ENCODE measurements at regions not wholly inside any gene's neighbourhood (a gene's known extent, or its start where the extent isn't known, plus 50 kb on each side); places are given as distances from the start of the nearest gene placed in this dataset.

- DNase-seq, result no peak
Observed at GRCh38 chr2:173419506-173419905, 64.8 kb downstream of the CDCA7 start.

DNA sequence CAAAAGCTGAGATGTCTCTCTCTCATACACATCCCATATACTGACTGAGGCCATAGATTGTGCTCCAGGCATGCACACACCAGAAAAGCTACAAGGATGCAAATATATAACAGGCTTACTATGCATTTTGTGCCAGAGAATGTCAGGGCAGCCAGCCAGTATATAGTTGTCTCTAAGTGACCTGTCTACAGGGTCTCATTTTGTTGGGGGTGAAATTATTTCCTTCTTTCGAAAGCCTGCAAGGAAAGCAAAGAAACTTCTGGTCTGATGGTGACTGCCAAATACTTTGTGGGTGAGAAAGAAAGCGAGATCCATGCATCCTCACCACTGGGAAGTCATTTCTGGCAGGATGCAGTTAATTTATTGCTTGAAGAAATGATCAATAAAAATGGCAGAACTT, 70.2 kb downstream of the CDCA7 start:
- no peak for DNase-seq

- peak; percentile 32 for DNase-seq
Observed at GRCh38 chr2:173427887-173428668, 73.4 kb downstream of the CDCA7 start.

- no peak for DNase-seq
Observed at GRCh38 chr2:173431191-173431590, 76.5 kb downstream of the CDCA7 start.

- DNase-seq, result no peak
Observed at GRCh38 chr2:173432049-173432754, 77.5 kb downstream of the CDCA7 start.

DNA sequence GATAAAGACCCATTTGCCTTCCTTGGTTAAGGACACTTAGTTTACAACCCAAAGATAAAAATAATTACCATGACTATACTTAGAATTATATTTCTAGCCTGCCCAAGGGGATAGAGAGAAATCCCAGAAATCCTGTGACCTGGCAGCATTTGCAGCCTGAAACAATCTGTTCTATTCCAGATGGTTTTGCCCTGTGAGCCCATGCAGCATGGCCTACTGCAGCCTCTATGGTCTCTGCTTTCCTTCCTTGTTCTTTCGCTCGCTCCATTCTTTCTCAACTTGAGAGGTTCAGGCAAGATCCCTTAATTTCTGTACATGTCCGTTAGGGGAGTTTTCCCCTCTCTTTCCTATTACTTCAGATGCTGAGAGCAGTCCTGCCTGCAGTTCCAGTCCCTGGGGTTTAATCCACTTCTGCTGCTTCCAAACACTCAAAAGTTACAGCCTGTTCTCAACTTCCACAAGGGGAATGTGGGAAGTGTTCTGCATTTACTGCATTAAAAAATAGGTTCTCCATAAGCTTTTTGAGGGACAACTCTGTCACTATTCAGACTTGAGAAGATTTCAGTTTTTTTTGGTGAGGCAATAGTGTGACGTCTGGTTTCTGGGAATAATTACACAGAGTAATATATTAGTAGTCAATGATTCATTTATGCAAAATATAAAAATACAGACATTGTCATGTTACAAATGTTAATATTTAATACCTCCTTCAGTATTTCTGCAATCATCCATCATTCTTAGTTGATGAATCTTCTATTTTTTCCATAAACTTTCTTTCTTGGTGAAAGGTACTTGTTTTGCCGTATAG, 80.3 kb downstream of the CDCA7 start:
- DNase-seq, result no peak

DNA sequence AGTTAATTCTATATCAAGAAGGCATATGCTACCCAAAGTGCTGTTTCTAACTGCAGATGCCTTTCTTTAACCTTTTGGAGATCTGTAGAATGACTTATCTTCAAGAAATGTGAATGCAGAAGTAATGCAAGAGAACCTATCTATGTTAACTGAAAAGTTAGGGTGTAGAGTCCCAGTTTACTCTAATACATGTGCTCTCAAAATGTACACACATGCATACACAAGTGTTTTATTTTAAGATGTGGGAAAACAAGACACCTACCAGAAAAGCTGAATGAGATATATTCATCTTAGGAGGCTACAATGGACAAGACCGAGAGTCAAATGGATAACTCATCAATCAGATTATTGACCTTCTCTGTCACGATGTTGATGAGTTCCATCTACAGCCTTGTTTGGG, 80.9 kb downstream of the CDCA7 start:
- DNase-seq, result no peak

GRCh38 chr2:173436088-173436487, 81.4 kb downstream of the CDCA7 start:
- DNase-seq, result no peak

DNA sequence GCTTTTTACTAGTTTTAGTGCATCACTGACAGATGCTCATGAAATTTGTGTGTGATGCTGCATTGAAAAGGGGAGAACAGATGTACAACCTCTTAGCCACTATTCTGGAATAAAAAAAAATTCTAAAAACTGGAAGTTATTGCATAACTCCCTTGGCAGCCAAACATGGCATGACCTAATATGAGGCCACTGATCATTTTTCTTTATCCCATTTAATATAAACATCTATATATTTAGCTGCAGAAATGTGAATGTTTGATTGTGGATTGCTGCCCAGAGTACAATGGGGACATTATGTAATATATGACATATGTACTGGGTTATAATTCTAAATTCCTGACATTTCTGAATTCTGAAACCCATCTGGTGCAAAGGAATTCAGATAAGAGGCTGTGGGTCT, 86.5 kb downstream of the CDCA7 start:
- no peak for DNase-seq

DNA sequence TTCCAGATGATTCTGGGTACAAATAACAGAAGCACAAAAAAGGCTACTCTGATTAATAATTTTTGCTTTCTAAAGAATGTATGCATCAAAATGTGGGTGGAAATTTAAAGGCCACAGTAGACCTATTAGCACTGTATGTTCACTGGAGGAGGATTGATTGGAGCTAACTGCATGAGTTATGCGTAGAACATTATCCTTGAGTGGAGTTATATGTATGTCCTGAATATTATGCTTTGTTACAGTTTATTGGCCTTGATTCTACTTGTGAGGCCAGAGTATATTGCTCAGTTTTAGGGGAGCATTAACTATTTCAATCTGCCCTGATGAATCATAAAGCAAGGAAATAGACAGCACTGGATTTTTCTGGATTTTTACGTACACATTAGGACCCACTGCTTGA, 87.9 kb downstream of the CDCA7 start:
- DNase-seq, result no peak

DNA sequence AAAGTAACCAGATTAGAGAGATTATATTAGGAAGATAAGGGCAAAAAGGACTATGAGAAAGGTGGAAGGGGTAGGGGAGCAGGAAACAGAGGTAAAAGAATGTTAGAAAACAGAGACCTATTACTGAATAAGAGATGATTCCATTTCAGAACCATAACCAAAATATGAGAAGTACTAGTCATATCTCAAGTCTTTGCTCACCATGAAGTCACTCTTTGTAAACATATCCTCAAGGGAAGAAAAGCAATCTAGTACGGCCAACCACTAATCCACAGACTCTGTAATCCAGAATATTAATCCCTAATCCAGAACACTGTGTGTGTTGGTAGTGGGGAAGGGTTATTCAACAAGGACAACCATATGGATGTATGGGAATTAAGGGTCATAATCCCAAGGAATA, 92.0 kb downstream of the CDCA7 start:
- no peak for DNase-seq

DNA sequence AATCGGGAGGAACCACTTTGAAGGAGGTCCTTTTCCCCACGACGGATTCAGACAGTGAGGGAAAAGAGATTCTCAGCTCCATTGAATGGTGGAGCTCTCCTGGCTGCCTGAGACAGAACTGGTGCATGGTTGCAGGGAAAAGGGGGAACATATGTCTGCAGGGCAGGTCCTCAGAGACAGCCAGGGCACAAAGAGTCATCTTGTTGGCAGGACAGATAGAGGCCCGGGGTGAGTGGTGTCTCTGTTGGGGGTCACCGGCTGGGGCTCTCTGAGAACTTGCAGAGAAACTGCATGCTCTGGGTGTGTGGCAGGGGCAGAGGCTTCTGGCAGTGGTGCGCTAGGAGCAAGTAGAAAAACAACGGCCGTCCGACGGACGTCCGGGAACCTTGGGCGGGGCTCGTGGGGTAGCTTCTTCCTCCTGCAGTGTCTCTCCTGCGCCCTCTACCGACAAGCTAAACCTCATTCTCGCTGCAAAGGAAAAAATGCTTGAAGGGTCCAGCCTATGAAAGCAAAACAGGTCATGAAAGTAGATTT, 94.3 kb downstream of the CDCA7 start:
- DNase-seq, result no peak

DNA sequence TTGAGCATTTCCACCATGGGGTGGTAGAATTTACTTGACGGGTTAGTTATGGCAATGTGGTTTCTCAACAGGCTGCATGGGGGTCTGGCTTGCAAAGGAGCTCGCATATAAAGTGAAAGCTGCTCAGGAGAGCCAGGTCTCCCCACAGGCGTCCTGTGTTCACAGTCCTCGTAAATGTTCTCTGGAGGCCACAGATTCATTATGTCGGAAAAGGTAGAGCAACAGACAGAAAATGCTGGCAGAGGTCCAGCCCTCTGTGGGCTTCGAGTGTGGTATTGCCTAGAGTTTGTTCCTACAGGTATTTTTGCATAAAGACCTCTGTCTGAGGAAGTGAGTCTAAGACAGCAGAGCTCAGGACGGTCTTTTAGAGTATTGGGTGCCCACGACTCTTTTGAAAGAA, 96.4 kb downstream of the CDCA7 start:
- DNase-seq, result peak; percentile 57

DNA sequence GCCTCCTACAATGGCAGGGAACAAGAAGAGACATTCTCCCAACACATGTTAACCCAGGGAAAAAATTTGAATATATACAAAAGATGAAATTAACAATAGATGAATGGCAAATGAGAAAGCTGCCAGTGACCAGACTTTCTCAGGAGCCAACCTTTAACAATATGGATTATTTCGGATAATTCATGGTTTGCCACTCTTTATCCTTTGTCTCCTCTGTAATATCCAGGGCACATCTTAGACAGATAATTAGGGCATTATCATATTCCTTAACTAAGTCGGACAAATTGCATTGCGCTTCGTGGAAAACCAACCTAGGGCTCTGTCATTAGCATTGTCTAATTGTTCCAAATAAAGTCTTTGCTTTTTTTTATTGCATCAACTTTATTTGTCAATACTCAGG, 97.3 kb downstream of the CDCA7 start:
- no peak for DNase-seq

DNA sequence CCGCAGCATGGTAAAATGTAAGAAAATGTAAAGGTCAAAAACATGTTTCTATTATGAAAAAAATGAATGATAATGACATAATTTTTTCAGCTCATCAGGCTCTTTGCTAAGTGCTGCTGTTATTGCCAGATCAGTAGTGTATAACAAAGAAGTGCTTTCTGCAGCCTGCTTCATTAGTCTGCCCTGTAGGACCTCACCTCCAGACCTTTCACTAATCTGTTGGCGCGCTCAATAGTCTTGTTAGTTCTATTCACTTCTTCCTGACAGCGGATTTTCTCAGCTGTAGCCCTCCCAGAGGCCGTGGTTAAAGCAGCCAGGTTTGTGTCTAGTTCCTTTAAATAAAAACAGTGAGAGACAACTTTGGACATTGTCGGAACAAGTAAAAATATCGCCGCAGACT, 97.7 kb downstream of the CDCA7 start:
- no peak for DNase-seq

DNA sequence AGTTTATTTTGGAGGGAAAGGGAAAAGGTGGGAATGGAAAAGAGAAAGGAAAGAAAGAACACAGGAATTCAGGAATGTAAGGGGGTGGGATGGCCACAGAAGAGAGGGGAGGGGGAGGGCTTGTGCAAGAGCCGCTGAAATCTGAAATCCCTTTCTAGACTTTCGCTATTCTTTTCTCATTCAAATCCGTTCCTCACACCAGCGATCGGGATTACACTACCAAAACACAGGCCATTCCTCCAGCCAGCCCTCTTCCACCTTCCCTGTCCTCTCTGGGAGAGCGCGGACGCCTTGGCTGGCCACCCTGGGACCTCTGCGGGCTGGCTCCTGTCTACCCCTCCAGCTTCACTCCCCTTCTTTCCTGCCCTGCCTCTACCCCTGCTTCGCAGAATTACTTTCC, 102.3 kb downstream of the CDCA7 start:
- DNase-seq, result no peak

DNA sequence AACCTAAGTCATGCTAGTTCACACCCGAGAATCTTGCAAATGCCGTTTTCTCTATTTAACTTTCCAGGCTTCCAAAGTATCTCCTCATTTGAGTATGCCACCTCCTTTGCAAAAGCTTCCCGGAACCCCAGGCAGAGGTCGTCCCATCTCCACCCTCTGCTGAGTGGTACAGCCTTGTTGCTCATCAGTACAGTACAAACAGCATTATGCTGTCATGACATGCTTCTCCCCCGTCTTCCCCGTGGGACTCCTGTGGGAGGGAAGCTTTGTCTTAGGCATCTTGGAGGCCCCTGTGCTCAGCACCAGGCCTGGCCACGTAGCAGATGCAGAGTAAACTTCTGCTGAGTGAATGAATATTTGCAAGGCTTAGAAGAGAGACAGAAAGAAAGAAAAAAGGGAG, 102.7 kb downstream of the CDCA7 start:
- DNase-seq, result no peak

DNA sequence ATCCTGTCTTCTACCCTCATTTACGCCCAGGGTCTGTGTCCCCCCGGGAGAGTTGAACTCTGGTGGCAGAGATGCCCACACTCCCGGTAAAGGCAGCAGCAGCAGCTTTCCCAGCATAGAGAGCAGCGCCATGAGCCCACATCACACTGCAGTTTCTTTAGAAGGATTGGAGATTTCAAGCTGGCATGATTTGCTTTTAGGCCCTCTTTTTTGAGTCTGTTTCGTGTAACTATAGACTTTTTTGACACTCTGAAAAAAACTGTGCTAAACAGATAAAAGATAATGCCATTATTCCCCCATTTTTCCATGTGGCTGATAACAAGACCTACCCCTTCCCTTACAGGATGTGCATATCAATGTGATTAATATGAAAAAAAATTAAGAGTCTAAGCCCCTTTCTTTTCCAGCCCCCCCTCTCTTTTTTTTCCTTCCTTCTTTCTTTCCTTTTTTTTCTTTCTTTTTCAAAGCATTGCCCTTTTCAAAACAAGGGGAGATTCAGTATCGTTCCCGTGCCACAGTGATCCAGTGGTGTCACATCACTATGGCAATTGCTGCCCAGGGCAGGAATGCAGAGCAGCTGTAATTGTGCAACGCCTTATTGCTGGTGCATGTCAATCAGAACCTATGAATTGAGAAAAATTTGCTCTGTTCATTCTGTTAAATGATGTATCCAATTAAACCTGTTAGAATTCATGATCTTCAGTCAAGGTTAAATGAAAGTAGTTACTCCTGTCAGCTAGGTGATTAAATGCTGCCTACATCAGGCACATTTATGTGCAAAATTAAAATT, 104.5 kb downstream of the CDCA7 start:
- DNase-seq, result no peak

GRCh38 chr2:173462892-173463840, 108.5 kb downstream of the CDCA7 start:
- DNase-seq, result no peak

- DNase-seq, result no peak
Observed at GRCh38 chr2:173463846-173464245, 109.2 kb downstream of the CDCA7 start.

GRCh38 chr2:173467751-173468150, 113.1 kb downstream of the CDCA7 start:
- no peak for DNase-seq
